HL-60/S4 treated with retinoic acid at 250 ng/mL for 4 days and 3 days (cell line): ENCODE measurements at regions not wholly inside any gene's neighbourhood (a gene's known extent, or its start where the extent isn't known, plus 50 kb on each side); places are given as distances from the start of the nearest gene placed in this dataset.

Source experiments
- in situ Hi-C: fragments of 300-500 bp; cut with MboI; formaldehyde crosslinking; loops from 2 replicates; pipeline ENCODE4 v1.7.0; 2022; ENCODE audit warnings: low sequenced_read_pairs

DNA sequence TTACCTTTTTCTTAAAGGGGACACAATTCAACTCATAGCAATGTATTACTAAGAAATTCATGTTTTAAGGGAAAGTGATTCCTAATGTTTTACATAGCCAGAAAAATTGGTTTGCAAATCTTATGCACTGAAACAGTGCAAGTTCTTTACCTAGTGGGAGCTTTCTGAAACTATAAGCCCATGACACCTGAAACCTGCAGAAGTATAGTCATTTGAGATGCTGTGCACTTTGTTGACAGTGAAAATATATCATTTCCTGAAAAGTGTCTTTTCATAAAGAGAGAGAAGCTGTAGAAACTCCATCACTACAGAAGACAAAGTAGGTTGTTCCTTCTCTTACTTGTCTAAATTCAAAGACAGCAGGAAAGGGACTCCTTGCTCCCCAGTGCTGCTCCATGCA is 517.1 kb downstream of the LMO7 start:
- in situ Hi-C loops, result no loop called here

DNA sequence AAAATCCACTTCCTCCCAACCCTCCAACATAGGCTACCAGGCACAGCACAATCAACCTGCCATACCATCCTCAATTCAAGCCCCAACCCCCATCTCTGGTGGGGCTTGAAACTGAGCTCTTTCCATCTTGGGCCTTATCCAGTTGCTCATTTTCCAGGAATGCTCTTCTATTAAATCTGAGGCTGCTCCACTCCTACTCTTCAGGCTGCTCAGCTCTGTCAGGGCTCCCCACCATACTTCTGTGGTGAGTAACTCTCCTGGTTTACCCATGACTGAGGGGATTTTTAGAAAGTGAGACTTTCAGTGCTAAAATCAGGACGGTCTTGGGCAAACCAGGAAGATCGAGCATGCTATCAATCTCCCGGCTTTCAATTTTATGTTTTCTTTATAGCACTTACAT is 512.8 kb downstream of the LMO7 start:
- in situ Hi-C loops, result no loop called here

DNA sequence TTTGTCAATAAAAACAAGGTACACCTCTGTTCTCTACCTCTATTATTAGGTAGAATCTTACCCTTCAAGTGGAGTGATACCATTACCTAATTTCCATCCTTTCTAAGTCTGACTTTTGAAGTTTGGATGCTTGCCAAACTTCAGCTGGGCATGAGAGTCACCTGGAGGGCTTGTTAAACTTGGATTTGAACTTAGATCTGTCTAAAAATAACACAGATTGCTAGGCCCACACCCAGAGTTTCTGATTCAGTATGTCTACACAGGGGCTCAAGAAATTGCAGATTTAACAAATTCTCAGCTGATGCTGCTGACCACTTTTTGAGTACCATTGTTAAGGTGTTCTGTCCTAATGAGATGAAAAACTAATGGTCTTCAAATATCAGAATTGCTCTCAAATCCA is 512.2 kb downstream of the LMO7 start:
- in situ Hi-C loops, result no loop called here

DNA sequence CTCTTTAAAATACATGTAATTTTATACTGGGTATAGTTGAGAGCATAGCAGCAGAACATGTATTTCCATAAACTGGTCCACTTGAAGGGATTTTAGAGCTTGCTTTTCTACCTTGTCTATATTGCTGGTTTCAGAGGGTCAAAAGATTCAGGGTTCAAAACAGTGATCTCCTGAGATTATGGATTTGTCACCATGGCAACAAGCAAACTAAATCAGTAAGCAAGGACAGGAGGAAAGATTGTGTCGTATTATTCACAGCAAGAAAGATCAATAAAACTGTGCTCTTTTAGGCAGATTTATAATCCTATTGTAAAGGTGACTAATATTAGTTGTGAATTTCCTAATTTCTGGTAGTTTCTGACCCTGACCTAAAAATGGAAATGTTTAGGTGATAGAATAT is 496.4 kb downstream of the LMO7 start:
- in situ Hi-C loops, result no loop called here

DNA sequence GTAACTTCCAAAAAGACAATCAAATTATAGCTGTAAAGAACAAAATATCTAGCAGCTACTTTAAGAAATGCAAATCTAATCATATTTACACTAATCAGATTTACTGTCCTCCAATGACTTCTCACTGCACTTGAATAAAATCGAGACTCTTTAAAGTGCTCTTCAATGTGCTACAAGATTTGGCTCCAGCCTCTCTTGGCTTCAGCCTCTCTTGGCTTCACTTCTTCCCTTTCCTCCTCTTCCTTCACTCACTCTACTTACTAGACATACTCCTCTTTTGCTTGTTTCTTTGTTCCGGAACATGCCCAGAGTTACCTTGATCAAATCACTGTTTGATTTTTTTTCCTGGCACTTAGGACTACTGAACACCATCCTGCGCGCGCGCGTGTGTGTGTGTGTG is 495.4 kb downstream of the LMO7 start:
- in situ Hi-C loops, result no loop called here

DNA sequence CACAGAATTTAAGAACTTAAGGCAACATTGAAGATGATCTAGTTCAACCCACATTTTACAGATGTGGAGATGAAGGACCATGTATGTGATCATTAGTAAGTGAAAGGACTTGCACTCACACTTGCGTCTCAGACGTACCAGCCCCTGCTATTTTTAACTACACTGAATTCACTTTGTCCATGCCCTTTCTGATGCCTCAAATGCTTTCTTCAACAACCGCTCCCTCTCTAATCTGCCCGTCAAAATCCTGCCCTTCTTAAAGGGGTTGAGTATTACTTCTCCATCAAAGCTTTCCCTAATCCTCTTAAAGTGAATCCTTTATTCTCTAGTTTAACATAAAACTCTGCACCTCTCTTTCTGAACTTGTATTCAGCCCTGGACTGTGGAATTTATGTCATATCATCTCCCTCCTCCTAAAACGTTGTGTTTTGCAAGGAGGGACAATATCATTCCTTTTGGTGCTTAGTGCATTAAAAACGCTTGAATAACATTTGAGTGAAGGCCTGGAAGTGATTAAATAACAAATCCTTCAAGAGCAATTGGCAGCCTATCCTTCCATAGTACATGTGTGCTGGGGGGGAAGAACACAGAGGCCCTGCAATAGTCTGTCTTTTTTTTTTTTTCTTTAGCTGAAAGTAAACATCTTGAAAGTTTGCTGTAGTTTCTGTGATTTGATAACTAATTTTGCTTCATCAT is 493.3 kb downstream of the LMO7 start:
- in situ Hi-C loops, result no loop called here

DNA sequence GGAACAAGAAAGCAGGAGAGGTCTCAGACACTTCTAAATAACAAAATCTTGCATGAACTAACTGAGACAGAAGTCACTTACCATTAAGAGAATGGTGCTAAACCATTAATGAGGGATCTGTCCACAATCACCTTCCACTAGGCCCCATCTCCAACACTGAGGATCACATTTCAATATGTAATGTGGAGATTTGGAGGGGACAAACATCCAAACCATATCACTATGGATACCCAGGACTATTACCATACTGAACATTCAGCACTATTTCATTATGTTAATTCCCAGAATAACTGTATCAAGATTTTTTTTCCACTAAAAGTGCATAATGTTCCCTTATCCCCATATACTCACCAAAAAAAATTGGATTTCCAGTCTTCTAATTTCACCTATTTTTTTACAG is 491.8 kb downstream of the LMO7 start:
- in situ Hi-C loops, result no loop called here

DNA sequence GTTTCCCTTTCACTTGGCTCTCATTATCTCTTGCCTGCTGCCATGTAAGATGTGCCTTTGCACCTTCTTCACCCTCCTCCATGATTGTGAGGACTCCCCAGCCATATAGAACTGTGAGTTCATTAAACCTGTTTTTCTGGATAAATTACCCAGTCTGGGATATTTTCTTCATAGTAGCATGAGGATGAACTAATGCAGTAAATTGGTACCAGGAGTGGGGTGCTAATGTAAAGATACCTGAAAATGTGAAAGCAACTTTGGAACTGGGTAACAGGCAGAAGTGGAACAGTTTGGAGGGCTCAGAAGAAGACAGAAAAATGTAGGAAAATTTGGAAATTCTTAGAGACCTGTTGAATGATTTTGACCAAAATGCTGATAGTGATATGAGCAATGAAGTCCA is 487.4 kb downstream of the LMO7 start:
- in situ Hi-C loops, result no loop called here

DNA sequence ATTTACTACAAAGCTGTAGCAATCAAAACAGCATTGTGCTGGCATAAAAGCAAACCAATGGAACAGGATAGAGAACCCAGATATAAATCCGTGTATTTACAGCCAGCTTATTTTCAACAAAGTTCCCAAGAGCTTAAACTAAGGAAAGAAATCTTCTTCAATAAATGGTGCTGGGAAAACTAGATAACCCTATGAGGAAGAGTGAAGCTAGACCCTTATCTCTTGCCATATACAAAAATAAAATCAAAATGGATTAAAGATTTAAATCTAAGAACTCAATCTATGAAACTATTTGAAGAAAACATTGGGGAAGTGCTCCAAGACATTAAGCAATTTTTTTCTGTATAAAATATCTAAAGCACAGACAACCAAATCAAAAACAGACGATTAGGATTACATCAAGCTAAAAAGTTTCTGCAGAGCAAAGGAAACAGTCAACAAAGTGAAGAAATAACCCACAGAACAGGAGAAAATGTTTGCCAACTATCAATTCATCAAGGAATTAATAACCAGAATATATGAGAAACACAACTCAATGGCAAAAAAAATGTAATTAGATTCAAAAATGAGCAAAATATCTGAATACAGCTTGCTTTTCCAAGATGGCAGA is 480.7 kb downstream of the LMO7 start:
- in situ Hi-C loops, result no loop called here

DNA sequence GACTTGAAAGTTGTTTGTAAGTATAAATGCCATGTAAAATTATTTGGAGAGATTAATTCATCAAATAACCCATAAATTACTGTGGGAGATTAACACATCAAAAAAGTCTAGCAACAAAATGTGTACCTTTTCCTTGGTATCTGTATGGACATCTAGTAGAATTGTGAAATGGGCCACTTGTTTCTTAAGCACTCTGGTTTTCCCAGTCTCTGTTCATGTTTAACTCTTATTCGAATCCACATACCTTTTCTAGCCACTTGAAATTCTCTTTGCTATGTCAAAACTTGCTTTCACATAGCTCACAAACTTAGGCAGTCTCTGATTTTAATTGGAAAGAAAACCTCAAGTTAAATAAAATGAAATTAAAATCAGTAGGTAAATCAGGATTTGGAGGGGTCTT is 470.6 kb downstream of the LMO7 start:
- in situ Hi-C loops, result no loop called here

DNA sequence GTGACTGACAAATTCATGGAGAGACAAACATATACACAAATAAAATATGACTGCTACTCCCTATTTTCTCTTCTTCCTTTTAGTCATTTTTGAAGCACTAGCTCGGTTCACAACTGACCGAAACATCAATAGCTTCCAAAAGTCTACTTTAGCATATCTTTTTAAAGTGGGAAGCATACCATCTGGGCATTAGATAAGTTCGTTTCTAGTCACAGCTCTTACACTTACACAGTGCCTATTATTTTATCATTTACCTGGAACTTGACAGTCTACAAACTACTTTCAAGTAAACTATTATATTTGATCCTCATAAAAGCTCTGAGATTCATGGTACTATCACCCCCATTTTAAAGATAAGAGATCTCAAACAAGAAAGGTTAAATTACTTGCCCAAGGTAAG is 458.5 kb downstream of the LMO7 start:
- in situ Hi-C loops, result no loop called here

DNA sequence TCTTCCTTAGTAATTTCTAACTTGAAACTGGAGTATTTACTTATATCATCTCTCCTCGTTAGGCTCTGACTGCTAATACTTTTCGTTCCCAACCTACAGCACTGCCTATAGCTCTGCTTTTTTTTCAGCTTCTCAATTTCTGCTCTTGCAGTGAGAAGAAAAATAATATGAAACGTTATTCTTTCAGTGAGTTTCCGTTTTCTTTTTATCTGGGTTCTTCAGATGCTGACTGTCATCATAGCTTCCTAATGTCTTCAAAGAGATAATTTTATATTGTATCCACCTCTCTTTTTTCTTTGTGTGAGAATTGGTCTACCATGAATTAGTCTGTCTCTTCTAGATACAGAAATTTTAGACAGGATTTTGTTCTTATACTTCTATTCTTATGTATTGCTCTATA is 454.9 kb downstream of the LMO7 start:
- in situ Hi-C loops, result no loop called here

DNA sequence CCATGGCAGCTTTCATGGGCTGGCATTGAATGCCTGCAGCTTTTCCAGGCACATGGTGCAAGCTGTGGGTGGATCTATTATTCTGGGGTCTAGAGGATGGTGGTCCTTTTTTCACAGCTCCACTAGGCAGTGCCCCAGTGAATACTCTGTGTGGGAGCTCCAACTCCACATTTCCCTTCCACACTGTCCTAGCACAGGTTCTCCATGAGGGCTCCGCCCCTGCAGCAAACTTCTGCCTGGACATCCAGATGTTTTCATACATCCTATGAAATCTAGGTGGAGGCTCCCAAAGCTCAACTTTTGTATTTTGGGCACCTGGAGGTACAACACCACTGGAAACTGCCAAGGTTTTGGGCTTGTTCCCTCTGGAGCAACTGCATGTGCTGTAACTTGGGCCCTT is 450.6 kb downstream of the LMO7 start:
- in situ Hi-C loops, result no loop called here

DNA sequence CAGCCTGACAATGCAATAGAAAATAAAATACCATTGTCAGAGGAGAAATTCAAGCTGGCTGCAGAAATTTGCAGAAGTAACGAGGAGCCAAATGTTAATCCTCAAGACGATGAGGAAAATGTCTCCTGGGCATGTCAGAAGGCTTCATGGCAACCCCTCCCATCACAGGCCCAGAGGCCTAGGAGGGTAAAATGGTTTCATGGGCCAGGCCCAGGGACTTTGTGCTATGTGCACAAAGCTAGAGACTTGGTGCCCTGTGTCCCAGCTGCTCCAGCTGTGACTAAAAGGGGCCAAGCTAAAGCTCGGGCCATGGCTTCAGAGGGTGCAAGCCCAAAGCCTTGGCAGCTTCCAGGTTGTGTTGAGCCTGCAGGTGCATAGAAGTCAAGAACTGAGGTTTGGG is 431.7 kb downstream of the LMO7 start:
- in situ Hi-C loops, result no loop called here

DNA sequence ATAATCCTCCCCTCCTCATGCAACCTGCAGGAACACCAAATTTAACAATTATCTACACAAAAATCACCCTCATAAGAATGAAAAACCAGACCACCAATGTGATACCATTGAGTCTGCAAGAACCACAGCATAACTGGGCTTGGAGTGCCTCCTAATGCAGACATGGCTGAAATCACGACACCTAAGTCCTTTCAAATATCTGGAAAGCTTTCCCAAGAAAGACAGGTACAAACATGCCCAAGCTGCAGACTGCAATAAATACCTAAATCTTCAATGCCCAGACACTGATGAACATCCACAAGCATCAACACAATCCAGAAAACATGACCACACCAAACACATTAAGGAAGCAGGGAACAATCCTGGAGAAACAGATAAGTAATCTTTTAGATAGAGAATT is 417.1 kb downstream of the LMO7 start:
- in situ Hi-C loops, result no loop called here

DNA sequence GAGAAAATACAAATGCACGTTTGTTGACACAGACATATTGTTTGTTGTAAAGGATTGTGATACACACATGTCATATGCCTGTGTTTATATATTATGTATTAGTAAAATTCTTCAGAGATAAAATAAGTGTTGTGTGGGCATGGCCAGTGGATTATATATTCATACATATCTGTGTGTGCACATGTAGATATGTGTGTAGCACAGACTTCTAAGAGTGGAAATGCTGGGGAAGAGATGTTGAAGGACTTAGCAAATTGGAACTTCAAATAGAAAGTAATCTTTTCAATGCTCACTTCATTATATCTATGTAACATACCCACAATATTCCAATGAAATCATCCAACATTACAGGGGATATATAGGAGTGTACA is 413.2 kb downstream of the LMO7 start:
- in situ Hi-C loops, result no loop called here

DNA sequence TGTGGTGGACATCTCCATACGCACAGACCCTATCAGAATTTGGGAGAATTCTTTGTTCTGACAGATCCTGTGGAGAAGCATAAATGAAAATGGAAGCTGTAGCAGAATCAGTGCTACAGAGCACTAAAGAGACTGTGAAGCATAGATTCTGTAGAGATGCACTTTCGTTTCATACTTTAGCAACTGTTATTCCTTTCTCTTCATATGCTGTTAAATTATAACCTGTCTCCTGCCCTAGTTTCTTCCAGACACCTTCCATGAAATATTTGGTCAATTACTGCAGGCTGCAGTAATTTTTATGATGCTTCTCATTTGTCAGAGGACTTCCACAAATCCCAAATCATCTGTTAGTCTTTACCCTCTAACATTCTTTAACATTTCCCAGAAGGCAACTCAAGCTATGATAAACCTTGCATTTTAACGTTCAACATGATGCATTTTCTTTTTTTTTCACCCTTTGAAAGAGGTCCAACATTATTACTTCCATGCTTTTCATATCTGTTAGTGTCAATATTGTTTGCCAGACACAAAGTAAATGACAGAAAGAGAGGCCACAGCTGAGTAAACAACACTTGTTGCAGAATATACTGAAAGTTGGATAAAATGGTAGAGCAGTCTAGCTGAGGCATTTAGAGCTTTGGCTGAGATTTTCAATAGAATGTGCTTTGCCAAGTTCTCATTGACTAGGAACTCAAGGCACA is 412.7 kb downstream of the LMO7 start:
- in situ Hi-C loops, result no loop called here

DNA sequence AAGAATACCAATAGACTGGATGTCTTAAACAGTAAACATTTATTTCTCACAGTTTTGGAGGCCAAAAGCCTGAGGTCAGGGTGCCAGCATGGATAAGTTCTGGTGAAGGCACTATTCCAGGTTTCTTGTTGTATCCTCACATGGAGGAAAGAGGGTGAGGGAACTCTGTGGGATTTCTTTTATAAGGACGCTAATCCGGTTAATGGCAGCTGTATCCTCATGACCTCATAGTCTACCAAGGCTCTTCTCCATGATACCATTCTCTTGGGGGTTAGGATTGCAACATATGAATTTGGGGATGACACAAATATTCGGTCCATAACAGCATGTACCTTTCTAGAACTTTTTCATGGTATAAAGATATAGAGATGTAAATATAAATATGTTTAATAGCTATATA is 412.0 kb downstream of the LMO7 start:
- in situ Hi-C loops, result no loop called here

DNA sequence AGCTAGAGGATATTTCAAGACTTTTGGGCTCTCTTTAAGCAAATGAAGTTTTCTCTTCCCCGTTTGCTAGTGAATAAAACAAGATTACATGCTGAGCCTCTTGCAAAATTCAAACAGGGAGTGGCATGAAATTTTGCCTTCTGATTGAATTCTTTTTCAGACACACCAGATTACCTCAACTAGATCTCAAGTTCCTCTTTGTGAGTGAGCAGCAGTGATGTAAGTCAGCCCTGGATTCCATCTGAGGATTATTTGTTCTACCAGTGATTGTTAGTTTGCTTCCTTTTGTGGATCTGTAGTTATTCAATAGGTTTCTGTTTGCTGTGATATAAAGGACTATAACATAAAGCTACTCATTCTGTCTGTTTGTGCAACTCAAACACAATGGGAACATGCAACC is 407.7 kb downstream of the LMO7 start:
- in situ Hi-C loops, result no loop called here

DNA sequence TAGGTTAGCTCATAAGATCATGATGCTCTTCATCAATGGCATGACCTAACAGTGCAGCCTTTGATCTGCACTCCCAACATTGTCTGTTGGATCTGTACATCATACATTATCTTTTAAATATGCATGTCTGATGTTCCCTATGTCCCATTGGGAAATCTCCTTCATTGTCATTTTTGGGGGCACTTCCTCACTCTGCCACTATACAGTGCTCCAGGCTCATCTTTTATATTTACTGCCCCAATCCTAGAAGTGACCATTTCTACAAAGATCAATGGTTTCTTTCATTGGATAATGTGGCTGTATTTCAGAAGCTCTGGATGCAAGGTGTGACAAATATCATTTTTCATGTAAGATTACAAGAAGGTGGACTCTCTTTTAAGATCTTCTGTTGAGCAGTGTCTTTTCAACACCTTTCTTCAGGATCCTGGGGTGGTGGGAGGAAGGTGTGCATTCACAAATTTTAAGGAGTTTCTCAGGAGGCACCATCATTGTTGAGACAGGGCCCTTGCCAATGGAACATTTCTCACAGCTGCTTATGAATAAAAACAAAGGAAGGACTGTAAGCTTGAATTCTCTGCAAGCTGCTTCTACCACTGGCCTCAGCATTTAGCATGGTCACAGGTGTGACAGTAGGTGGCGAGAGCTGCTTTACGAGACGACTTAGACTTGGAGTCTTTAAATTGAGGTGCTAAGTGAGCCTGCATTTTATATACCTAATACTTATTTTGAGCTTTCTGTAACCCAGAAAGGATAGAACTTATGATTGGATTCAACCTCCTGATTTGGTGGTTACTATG is 403.0 kb downstream of the LMO7 start:
- in situ Hi-C loops, result no loop called here

DNA sequence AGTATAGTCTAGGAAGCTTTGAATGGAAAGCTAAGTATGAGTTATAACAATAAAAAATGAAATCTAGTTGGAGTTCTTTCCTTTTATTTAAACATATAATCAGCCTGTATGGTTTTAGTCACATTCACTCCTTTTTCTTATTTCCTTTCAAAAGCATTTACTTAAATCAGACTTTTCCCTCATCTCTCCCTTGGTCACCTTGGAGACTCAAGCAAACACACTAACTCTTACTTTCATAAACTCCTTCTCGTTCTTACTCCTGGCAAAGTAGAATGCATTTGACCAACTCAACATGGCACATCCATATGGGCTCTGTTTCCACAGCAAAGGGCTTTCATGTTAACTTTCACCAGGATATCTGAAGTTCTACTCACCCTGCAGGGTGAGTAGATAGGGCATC is 400.0 kb downstream of the LMO7 start:
- in situ Hi-C loops, result no loop called here

DNA sequence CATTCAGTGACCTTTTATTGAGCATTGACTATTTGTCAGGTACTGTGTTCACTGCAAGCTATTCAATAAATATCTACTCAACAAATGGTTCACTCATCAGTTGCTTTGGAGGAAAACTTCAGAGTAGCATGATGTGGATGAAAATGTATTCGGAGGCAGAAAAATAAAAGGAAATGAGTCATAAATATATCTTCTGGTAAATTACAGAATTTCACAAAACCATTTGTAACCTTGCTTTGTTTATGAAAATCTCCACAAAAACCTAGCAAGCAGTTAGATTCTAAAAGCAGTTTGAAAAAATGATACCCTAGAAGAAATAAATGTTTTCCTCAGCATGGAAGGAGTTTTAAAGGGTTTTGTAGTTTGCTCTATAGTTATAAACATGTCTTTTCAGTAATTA is 399.6 kb downstream of the LMO7 start:
- in situ Hi-C loops, result no loop called here
